ENCODE measurements at regions not wholly inside any gene's neighbourhood (a gene's known extent, or its start where the extent isn't known, plus 50 kb on each side); places are given as distances from the start of the nearest gene placed in this dataset.
"Not testable (repeated sequence)": the region's sequence is repeated elsewhere in the genome, so short reads cannot be mapped to it uniquely, and the experiment has no call there.

DNA sequence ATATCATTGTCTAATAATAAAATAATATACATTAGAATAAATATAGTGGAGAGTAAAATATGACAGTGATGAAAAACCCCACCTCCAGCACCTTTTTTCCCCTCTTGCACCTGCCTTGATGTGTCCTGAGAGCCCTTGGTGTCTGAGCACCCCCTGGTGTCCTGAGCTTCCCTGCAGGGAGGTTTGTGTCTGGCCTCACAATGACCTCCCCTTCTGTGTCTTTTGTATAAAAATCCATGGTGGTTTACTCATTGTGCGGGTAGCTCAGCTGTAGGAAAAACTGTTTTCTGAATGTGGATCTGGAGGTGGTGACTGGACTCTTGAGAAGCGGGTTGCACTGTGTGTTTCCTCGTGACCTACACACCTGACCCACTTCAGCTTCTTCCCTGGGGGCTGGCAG, 636.9 kb downstream of the TMEM121 start:
- Histone ChIP-seq H3K27me3 (replicated peaks in 1 of 4; ENCODE audit: control insufficient read depth in 3 of 4, extremely low read depth in 1 of 4, insufficient read depth in 3 of 4, low read length in 3 of 4) (no peaks in the 10 kb centered on the region), H4K8ac (ENCODE audit: extremely low read depth, insufficient read depth, low read length) (no peak overlapping the region), H3K4me2 (ENCODE audit: insufficient read depth in 1 of 2, low read depth in 2 of 2, low read length in 2 of 2) (no peak overlapping the region), H2AFZ (ENCODE audit: low read length) (no peak overlapping the region), H4K5ac (ENCODE audit: insufficient read length, low read depth, low read length) (no peak overlapping the region), H3K79me1 (ENCODE audit: low read depth, low read length) (no peaks in the 10 kb centered on the region), H3K23ac (ENCODE audit: insufficient read length) (no peak overlapping the region), H2BK15ac (ENCODE audit: low read length) (no peak overlapping the region), H3K9ac (replicated peaks in 1 of 4; ENCODE audit: extremely low read depth in 1 of 4, low read depth in 3 of 4, low read length in 3 of 4) (no peak overlapping the region), H3K18ac (ENCODE audit: extremely low read depth, low read length) (no peak overlapping the region), H2BK5ac (ENCODE audit: low read depth, low read length) (no peak overlapping the region), H2BK20ac (ENCODE audit: low read length) (no peak overlapping the region), H4K20me1 (replicated peaks in 1 of 2; ENCODE audit: control insufficient read depth in 1 of 2, insufficient read depth in 2 of 2, low read length in 2 of 2) (no peaks in the 10 kb centered on the region), H3K23me2 (ENCODE audit: low read depth, low read length) (no peaks in the 10 kb centered on the region), H2BK120ac (replicated peaks; ENCODE audit: low read depth, low read length) (no peak overlapping the region), H3K56ac (replicated peaks; ENCODE audit: insufficient read length, low read depth, low read length) (no peak overlapping the region), H3K4me1 (replicated peaks in 1 of 4; ENCODE audit: control insufficient read depth in 3 of 4, insufficient read depth in 4 of 4, low read length in 3 of 4) (no peaks in the 10 kb centered on the region), H3K79me2 (ENCODE audit: control insufficient read depth in 1 of 2, insufficient read depth in 2 of 2, low read length in 2 of 2) (no peaks in the 10 kb centered on the region), H3K27ac (ENCODE audit: low read depth, low read length) (no peak overlapping the region), H3K9me3 (ENCODE audit: insufficient read depth in 2 of 2, low read depth in 1 of 2, low read length in 1 of 2) (peaks cover 23 to 55% of the 10 kb centered on the region in 2 experiments; a peak in 3 of 4 replicates), H3K36me3 (ENCODE audit: control insufficient read depth in 2 of 4, insufficient read depth in 4 of 4, low read length in 3 of 4) (no peaks in the 10 kb centered on the region), H4K91ac (replicated peaks; ENCODE audit: insufficient read length, low read length) (no peak overlapping the region), H3K4ac (replicated peaks; ENCODE audit: insufficient read length, low read depth, low read length) (no peak overlapping the region), H2BK12ac (ENCODE audit: low read depth, low read length) (no peak overlapping the region), H3K4me3 (ENCODE audit: extremely low read depth in 1 of 4, insufficient read depth in 2 of 4, low read depth in 3 of 4, low read length in 4 of 4) (no peak overlapping the region), H3K14ac (ENCODE audit: insufficient read length) (no peak overlapping the region), H2AK5ac (ENCODE audit: low read depth, low read length) (no peak overlapping the region)
- 83% methylated on average over 3 of the region's 3 CpGs; no CpG with 5 or more reads in 1 of the 2 experiments for WGBS, 2 experiments (ENCODE audit: extremely low coverage in 1 of 2, insufficient coverage in 1 of 2, insufficient read length in 1 of 2, insufficient replicate concordance in 2 of 2, low coverage in 1 of 2, low lambda C conversion rate in 2 of 2, missing lambda C conversion rate in 1 of 2)
- FAIRE-seq (no peak), DNase-seq (ENCODE audit: low read depth in 1 of 2, low spot score in 2 of 2) (no peak)
- TF ChIP-seq SRF (IDR thresholded peaks at IDR 0.05; ENCODE audit: low read depth, low read length) (no peak), JUND (IDR thresholded peaks at IDR 0.05; ENCODE audit: low read length) (no peak), CBX8 (IDR thresholded peaks at IDR 0.05; ENCODE audit: borderline replicate concordance, low read depth, low read length) (no peak)
- ChIA-PET CTCF (ENCODE audit: partially characterized antibody) (no interaction called here), POLR2A (ENCODE audit: partially characterized antibody) (no interaction called here)

DNA sequence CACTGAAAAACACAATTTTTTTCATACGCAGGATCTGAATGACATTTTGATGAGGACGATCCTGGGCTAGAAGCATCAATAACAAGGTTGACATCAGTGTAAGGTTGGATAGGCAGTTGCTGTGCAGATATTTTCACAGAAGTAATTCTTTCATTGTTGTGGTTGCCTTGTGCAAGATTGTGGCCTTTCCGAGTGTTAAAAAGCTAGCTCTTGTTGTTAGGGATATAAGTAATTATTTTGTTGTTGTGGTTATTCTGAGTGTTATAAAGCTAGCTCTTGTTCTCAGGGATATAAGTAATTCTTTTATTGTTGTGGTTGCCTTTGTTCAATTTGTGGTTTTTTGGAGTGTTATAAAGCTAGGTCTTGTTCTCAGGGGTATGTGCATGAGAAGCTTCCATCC, 637.4 kb downstream of the TMEM121 start:
- H3K23ac ChIP-seq (ENCODE audit: insufficient read length); DNase-seq (ENCODE audit: low read depth in 1 of 2, low spot score in 2 of 2); H2BK12ac ChIP-seq (ENCODE audit: low read depth, low read length); H2BK20ac ChIP-seq (ENCODE audit: low read length); H3K23me2 ChIP-seq (ENCODE audit: low read depth, low read length); H3K4me2 ChIP-seq (ENCODE audit: insufficient read depth in 1 of 2, low read depth in 2 of 2, low read length in 2 of 2); FAIRE-seq; H3K79me2 ChIP-seq (ENCODE audit: control insufficient read depth in 1 of 2, insufficient read depth in 2 of 2, low read length in 2 of 2); H3K14ac ChIP-seq (ENCODE audit: insufficient read length); H4K91ac ChIP-seq (replicated peaks; ENCODE audit: insufficient read length, low read length); H2BK15ac ChIP-seq (ENCODE audit: low read length); H2AFZ ChIP-seq (ENCODE audit: low read length); H3K27ac ChIP-seq (ENCODE audit: low read depth, low read length); H4K5ac ChIP-seq (ENCODE audit: insufficient read length, low read depth, low read length); H4K20me1 ChIP-seq (replicated peaks in 1 of 2; ENCODE audit: control insufficient read depth in 1 of 2, insufficient read depth in 2 of 2, low read length in 2 of 2); H2BK120ac ChIP-seq (replicated peaks; ENCODE audit: low read depth, low read length); H3K18ac ChIP-seq (ENCODE audit: extremely low read depth, low read length); H3K4me1 ChIP-seq (replicated peaks in 1 of 4; ENCODE audit: control insufficient read depth in 3 of 4, insufficient read depth in 4 of 4, low read length in 3 of 4); H3K4me3 ChIP-seq (ENCODE audit: extremely low read depth in 1 of 4, insufficient read depth in 2 of 4, low read depth in 3 of 4, low read length in 4 of 4); H3K36me3 ChIP-seq (ENCODE audit: control insufficient read depth in 2 of 4, insufficient read depth in 4 of 4, low read length in 3 of 4); H3K56ac ChIP-seq (replicated peaks; ENCODE audit: insufficient read length, low read depth, low read length); POLR2A ChIA-PET (ENCODE audit: partially characterized antibody); H2AK5ac ChIP-seq (ENCODE audit: low read depth, low read length); H2BK5ac ChIP-seq (ENCODE audit: low read depth, low read length); CTCF ChIA-PET (ENCODE audit: partially characterized antibody); H3K27me3 ChIP-seq (replicated peaks in 1 of 4; ENCODE audit: control insufficient read depth in 3 of 4, extremely low read depth in 1 of 4, insufficient read depth in 3 of 4, low read length in 3 of 4); H4K8ac ChIP-seq (ENCODE audit: extremely low read depth, insufficient read depth, low read length); H3K4ac ChIP-seq (replicated peaks; ENCODE audit: insufficient read length, low read depth, low read length); H3K9ac ChIP-seq (replicated peaks in 1 of 4; ENCODE audit: extremely low read depth in 1 of 4, low read depth in 3 of 4, low read length in 3 of 4); H3K79me1 ChIP-seq (ENCODE audit: low read depth, low read length): not testable (repeated sequence)
- 75% methylated on average over 3 of the region's 3 CpGs; no CpG with 5 or more reads in 1 of the 2 experiments for WGBS, 2 experiments (ENCODE audit: extremely low coverage in 1 of 2, insufficient coverage in 1 of 2, insufficient read length in 1 of 2, insufficient replicate concordance in 2 of 2, low coverage in 1 of 2, low lambda C conversion rate in 2 of 2, missing lambda C conversion rate in 1 of 2)
- H3K9me3 ChIP-seq (ENCODE audit: insufficient read depth in 2 of 2, low read depth in 1 of 2, low read length in 1 of 2) = peaks cover 23 to 53% of the 10 kb centered on the region in 2 experiments; a peak in 3 of 4 replicates

Data from H1 (cell line).